ENCODE measurements at regions not wholly inside any gene's neighbourhood (a gene's known extent, or its start where the extent isn't known, plus 50 kb on each side); places are given as distances from the start of the nearest gene placed in this dataset.

DNA sequence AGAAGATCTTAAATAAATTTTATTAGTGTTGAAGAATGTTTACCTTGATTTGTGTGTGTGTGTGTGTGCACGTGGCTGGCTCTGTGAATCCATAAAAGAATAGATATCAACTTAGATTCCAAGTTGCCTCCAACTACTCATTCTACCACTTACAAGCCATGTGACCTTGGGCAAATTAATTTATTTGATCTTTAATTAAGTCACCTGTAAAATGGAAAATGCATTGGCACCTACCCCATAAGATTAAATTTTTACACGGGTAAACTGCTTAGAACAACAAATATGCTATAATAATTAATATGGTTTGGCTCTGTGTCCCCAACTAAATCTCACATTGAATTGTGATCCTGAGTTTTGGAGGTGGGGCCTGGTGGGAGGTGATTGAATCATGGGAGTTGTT, 604.9 kb upstream of the NRG3 start:
- ATAC-seq: no peak
- Histone ChIP-seq H3K9me3 (peaks cover 0 to 7% (median 0%) of the 10 kb centered on the region in 12 donors), H3K27ac (no peak overlapping the region), H3K4me1 (no peaks in the 10 kb centered on the region), H3K4me3 (no peak overlapping the region), H3K36me3 (no peaks in the 10 kb centered on the region), H3K27me3 (no peaks in the 10 kb centered on the region)
- no peak for TF ChIP-seq POLR2A (IDR thresholded peaks at IDR 0.05)
- TF ChIP-seq, protein P1, sequence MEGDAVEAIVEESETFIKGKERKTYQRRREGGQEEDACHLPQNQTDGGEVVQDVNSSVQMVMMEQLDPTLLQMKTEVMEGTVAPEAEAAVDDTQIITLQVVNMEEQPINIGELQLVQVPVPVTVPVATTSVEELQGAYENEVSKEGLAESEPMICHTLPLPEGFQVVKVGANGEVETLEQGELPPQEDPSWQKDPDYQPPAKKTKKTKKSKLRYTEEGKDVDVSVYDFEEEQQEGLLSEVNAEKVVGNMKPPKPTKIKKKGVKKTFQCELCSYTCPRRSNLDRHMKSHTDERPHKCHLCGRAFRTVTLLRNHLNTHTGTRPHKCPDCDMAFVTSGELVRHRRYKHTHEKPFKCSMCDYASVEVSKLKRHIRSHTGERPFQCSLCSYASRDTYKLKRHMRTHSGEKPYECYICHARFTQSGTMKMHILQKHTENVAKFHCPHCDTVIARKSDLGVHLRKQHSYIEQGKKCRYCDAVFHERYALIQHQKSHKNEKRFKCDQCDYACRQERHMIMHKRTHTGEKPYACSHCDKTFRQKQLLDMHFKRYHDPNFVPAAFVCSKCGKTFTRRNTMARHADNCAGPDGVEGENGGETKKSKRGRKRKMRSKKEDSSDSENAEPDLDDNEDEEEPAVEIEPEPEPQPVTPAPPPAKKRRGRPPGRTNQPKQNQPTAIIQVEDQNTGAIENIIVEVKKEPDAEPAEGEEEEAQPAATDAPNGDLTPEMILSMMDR (IDR thresholded peaks at IDR 0.05): no peak
- DNase-seq: no peak
- WGBS, 4 donors: 76 to 85% (median 83%) methylated on average over 2 of the region's 2 CpGs
- intact Hi-C loops (cut with DNase I): no loop called here

DNA sequence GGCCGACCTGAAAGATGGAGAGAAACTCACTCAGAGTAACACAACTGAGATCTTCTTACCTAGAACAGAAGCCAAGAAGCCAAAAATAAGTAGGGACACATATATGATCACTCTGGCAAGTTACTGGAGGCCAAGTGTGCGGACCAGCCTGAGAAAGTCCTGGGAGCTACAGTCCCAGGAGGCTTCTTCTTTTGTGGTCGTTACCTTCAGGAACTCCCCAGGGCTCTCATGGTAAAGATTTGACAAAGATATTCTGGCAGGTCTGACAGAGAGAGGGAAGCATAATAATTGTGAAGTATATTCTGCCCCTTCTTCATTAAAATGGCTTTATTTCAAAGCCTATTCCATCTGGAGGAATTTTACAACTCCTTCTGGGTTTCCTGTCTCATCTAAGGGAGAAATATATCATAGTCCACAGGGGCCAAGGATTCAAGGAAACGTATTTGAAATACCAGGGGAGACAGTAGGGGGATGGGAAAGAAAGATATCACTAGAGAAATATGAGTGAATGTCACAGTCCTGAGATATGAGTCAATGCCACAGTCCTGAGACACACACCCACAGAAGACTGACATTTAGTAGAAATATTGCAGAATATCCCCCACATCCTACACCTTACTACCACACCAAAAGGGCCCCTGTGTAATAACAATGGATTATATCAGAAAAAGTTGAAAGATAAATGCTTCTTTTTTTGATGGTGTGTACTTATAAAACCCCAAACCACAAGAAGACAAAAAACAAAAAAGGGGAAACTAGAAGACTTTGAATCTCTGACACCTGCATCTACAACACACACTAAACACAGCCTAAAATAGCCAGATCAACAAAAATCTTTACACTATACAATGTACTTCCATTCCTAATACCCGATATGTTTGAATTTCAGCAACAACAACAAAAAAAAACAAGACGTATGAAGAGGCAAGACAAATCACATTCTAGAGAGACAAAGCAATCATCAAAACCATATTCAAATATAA, 594.2 kb upstream of the NRG3 start:
- TF ChIP-seq, protein P1 (IDR thresholded peaks at IDR 0.05): no peak
- no peak for TF ChIP-seq POLR2A (IDR thresholded peaks at IDR 0.05)
- 61 to 75% (median 70%) methylated on average over 6 of the region's 6 CpGs for WGBS, 4 donors
- intact Hi-C loops (cut with DNase I): no loop called here
- H3K27ac ChIP-seq: no peak overlapping the region
- no peak for ATAC-seq
- DNase-seq: no peak
- peaks cover 0 to 3% (median 0%) of the 10 kb centered on the region in 12 donors for H3K9me3 ChIP-seq
- H3K27me3 ChIP-seq: no peaks in the 10 kb centered on the region
- H3K4me3 ChIP-seq: no peak overlapping the region
- no peaks in the 10 kb centered on the region for H3K36me3 ChIP-seq
- no peaks in the 10 kb centered on the region for H3K4me1 ChIP-seq

DNA sequence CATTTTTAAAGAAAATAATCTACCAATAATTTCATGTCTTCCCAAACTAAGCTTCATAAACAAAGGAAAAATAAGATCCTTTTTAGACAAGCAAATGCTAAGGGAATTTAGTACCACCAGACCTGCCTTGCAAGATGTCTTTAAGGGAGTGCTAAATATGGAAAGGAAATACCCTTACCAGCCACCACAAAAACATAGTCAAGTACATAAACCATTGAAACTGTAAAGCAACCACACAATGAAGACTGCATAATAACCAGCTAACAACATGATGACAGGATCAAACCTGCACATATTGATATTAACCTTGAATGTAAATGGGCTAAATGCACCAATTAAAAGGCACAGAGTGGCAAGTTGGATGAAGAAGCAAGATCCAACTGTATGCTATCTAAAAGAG, 586.5 kb upstream of the NRG3 start:
- H3K27ac ChIP-seq: no peak overlapping the region
- peaks cover 0 to 23% (median 4%) of the 10 kb centered on the region in 12 donors for H3K9me3 ChIP-seq
- intact Hi-C loops (cut with DNase I): no loop called here
- no peak for DNase-seq
- TF ChIP-seq POLR2A (IDR thresholded peaks at IDR 0.05): no peak
- TF ChIP-seq, protein P1 (IDR thresholded peaks at IDR 0.05): no peak
- H3K4me1 ChIP-seq: no peaks in the 10 kb centered on the region
- no peaks in the 10 kb centered on the region for H3K27me3 ChIP-seq
- no peak for ATAC-seq
- no peak overlapping the region for H3K4me3 ChIP-seq
- no peaks in the 10 kb centered on the region for H3K36me3 ChIP-seq

DNA sequence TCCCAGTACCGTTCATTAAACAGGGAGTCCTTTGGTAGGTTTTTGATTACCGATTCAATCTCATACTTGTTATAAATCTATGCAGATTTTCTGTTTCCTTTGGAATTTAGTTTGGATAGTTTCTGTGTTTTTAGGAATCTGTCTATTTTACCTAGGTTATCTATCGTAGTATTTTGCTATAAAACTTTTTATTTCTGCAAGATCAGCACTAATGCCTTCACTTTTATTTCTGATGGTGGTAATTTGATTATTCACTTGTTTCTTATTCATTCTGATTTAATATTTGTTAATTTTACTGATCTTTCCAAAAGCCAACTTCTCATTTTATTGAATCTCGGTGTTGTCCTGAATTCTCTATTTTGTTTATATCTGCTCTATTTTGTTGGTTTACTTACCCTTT, 577.7 kb upstream of the NRG3 start:
- TF ChIP-seq, protein P1 (IDR thresholded peaks at IDR 0.05): no peak
- ATAC-seq (no peak), DNase-seq (no peak)
- Histone ChIP-seq H3K27me3 (no peaks in the 10 kb centered on the region), H3K36me3 (no peaks in the 10 kb centered on the region), H3K9me3 (peaks cover 0 to 9% (median 0%) of the 10 kb centered on the region in 12 donors), H3K27ac (no peak overlapping the region), H3K4me3 (no peak overlapping the region), H3K4me1 (no peaks in the 10 kb centered on the region)
- 88 to 92% (median 89%) methylated on average over 4 of the region's 4 CpGs for WGBS, 4 donors
- intact Hi-C loops (cut with DNase I): no loop called here
